ENCODE measurements at regions not wholly inside any gene's neighbourhood (a gene's known extent, or its start where the extent isn't known, plus 50 kb on each side); places are given as distances from the start of the nearest gene placed in this dataset.

DNA sequence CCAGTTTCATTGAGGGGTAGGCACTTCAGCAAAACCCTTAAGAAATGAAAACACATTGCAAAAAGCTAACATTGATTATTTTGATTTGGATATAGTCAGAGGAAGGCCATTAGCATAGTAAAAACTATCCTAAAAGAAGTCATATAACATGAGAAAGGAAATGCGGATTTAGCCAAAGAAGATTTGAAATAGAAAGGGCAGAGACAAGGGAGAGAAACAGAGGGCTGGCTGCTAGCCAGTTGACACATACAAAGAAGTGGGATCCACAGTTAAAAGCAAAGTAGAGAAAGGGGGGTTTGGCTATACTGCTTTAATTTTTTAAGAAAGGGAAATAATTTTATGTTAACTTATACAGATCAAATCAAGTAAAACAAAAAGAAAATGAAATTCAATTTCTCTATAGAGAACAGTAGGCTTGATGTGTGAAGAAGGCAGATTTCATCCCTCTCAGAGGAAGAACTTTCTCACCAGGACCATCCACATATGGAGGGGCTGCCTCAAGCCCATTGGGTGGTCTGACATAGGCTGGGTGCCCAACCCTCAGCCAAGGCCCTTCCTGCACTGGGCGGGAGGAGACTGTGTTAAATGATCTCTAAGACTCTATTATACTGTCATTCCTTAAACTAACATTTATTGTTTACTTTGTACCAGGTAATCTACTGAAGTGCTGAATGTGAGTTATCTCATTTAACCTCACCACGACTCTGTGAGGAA, 420.3 kb downstream of the CCDC91 start:
- no peak for DNase-seq (ENCODE audit: low spot score)
- in situ Hi-C loops (cut with MboI; ENCODE audit: low pct_unique_long_range_greater_than_20kb, low sequenced_read_pairs, unreplicated experiment): no loop called here
- no peak for TF ChIP-seq CTCF (IDR thresholded peaks at IDR 0.05; ENCODE audit: extremely low read depth, insufficient read depth, missing control alignments)

GRCh38 chr12:28611115-28611435, 420.8 kb downstream of the CCDC91 start:
- DNase-seq (ENCODE audit: low spot score): no peak
- TF ChIP-seq CTCF (IDR thresholded peaks at IDR 0.05; ENCODE audit: extremely low read depth, insufficient read depth, missing control alignments): no peak
- in situ Hi-C loops (cut with MboI; ENCODE audit: low pct_unique_long_range_greater_than_20kb, low sequenced_read_pairs, unreplicated experiment): no loop called here

DNA sequence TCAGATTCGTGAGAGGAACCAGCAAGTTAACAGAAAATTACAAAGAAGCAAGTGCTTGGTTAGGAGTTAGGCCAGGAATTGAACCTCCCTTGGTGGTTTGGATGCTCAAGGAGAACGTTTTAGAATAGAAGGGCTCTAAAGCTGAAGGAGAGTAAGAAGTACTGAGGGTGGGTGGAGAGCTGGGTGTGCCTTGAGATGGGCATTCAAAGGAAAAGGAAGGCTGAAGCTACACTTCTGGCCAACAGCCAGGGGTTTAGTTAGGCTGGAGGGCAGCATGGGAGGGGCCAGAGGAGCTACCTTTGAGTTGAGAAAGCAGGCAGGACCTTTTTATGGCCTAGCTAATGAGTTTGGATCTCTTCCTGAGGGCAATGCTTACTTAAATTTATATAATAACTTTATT, 421.2 kb downstream of the CCDC91 start:
- TF ChIP-seq CTCF (IDR thresholded peaks at IDR 0.05; ENCODE audit: extremely low read depth, insufficient read depth, missing control alignments): no peak
- no peak for DNase-seq (ENCODE audit: low spot score)
- in situ Hi-C loops (cut with MboI; ENCODE audit: low pct_unique_long_range_greater_than_20kb, low sequenced_read_pairs, unreplicated experiment): no loop called here

DNA sequence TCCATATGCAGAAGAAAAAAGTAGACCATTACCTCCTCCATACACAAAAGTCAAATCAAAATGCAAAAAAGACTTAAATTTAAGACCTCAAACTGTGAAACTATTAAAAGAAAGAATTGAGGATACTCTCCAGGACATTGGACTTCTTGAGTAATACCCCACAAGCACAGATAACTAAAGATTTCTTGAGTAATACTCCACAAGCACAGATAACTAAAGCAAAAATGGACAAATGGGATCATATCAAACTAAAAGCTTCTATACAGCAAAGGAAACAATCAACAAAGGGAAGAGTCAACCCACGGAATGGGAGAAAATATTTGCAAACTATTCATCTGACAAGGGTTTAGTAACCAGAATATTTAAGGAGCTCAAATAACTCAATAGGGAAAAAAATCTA, 427.9 kb downstream of the CCDC91 start:
- in situ Hi-C loops (cut with MboI; ENCODE audit: low pct_unique_long_range_greater_than_20kb, low sequenced_read_pairs, unreplicated experiment): no loop called here
- no peak for TF ChIP-seq CTCF (IDR thresholded peaks at IDR 0.05; ENCODE audit: extremely low read depth, insufficient read depth, missing control alignments)
- DNase-seq (ENCODE audit: low spot score): no peak

DNA sequence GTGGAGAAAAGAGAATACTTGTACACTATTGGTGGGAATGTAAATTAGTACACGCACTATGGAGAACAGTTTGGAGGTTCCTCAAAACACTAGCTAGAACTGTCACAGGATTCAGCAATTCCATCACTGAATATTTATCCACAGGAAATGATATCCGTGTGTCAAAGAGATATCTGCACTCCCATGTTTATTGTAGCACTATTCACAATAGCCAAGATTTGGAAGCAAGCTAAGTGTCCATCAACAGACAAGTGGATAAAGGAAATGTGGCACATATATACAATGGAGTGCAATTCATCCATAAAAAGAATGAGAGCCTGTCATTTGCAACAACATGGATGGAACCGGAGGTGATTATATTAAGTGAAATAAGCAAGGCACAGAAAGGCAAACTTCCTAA, 428.5 kb downstream of the CCDC91 start:
- DNase-seq (ENCODE audit: low spot score): no peak
- no peak for TF ChIP-seq CTCF (IDR thresholded peaks at IDR 0.05; ENCODE audit: extremely low read depth, insufficient read depth, missing control alignments)
- in situ Hi-C loops (cut with MboI; ENCODE audit: low pct_unique_long_range_greater_than_20kb, low sequenced_read_pairs, unreplicated experiment): no loop called here

- no peak for TF ChIP-seq CTCF (IDR thresholded peaks at IDR 0.05; ENCODE audit: extremely low read depth, insufficient read depth, missing control alignments)
- in situ Hi-C loops (cut with MboI; ENCODE audit: low pct_unique_long_range_greater_than_20kb, low sequenced_read_pairs, unreplicated experiment): no loop called here
- DNase-seq (ENCODE audit: low spot score): no peak
Observed at GRCh38 chr12:28620281-28620680, 430.0 kb downstream of the CCDC91 start.

DNA sequence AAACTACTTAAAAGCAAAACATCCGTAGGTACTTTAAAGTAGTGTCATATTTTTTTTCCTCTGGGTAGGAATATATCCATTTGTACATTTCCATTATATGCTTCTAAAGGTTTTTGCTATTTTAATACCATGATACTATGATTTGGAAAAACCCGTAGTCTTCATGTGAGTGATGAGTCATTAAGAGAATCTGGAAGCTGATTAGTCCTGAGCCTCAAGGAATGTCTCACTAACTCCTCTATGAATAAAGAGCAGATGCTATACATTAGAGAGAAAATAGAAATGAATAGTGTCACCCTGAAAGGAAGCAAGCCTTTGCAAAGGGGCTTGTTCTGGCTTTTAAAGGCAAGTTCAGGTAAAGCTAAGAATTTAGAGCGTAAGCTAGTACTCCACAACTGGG, 432.1 kb downstream of the CCDC91 start:
- DNase-seq (ENCODE audit: low spot score): no peak
- TF ChIP-seq CTCF (IDR thresholded peaks at IDR 0.05; ENCODE audit: extremely low read depth, insufficient read depth, missing control alignments): no peak

More for the DNA sequence above, 432.1 kb downstream of the CCDC91 start:
- in situ Hi-C loops (cut with MboI; ENCODE audit: low pct_unique_long_range_greater_than_20kb, low sequenced_read_pairs, unreplicated experiment): no loop called here

Measured in GM13977 (cell line).